D721Med (cell line): ENCODE measurements at regions not wholly inside any gene's neighbourhood (a gene's known extent, or its start where the extent isn't known, plus 50 kb on each side); places are given as distances from the start of the nearest gene placed in this dataset.

Experiments
- DNase-seq: peaks from one replicate; pipeline ENCODE4 v3.0.0; 2011; ENCODE audit warnings: low spot score; ENCODE audit not compliant: insufficient read length
- FAIRE-seq: peaks from 2 replicates; lab custom pipeline; 2011; peaks lifted over from hg19 to GRCh38; lab: Jason Lieb, UNC
- CTCF ChIP-seq: IDR thresholded peaks from 2 replicates; pipeline ENCODE4 v1.5.1; 2012; ENCODE audit warnings: mild to moderate bottlenecking, control low read depth; ENCODE audit not compliant: insufficient read depth; ENCODE audit errors: missing control alignments

- DNase-seq: no peak
- FAIRE-seq: peak; percentile 66
Measured at GRCh38 chr13:104318121-104318520, 1251.9 kb upstream of the SLC10A2 start.

GRCh38 chr13:104315606-104316005 is 1249.4 kb upstream of the SLC10A2 start:
- TF ChIP-seq CTCF: no peak
- DNase-seq (no peak), FAIRE-seq (no peak)

More at GRCh38 chr13:104318121-104318520, 1251.9 kb upstream of the SLC10A2 start:
- TF ChIP-seq CTCF: peak; percentile 56

GRCh38 chr13:104314926-104315535 is 1248.8 kb upstream of the SLC10A2 start:
- TF ChIP-seq CTCF: no peak
- peak; percentile 76 for FAIRE-seq
- no peak for DNase-seq

GRCh38 chr13:104314321-104314720 is 1248.1 kb upstream of the SLC10A2 start:
- no peak for TF ChIP-seq CTCF
- FAIRE-seq (no peak), DNase-seq (no peak)

GRCh38 chr13:104310861-104311260 is 1244.6 kb upstream of the SLC10A2 start:
- TF ChIP-seq CTCF: no peak
- no peak for FAIRE-seq
- no peak for DNase-seq

GRCh38 chr13:104309431-104309830 is 1243.2 kb upstream of the SLC10A2 start:
- DNase-seq (no peak), FAIRE-seq (peak; percentile 77)
- TF ChIP-seq CTCF: no peak

GRCh38 chr13:104301171-104301975 is 1235.2 kb upstream of the SLC10A2 start:
- FAIRE-seq (peak; percentile 96), DNase-seq (no peak)
- TF ChIP-seq CTCF: no peak
